ENCODE measurements at regions not wholly inside any gene's neighbourhood (a gene's known extent, or its start where the extent isn't known, plus 50 kb on each side); places are given as distances from the start of the nearest gene placed in this dataset.

DNA sequence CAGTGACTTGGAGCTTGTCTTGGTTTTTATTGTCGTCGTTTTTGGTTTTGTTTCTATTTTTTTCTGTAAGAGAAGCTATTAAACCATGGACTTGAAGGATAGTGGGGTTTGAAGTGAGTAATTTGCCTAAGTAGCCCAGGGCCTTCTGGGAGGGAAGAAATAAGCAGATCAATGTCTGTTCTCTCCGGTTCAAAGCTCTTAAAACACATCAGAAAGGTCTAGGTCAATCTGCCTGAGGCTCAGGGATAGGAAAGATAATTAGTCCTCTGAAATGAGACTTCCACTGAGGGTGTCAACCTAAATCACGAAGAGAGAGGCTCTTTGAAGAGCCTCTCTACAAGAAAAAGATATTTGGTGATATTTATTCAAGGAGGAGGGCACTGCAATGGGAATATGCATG, 178.0 kb downstream of the MATN1 start:
- DNase-seq (ENCODE audit: low read depth, low spot score): no peak
- Histone ChIP-seq H3K36me3 (ENCODE audit: insufficient read depth, insufficient read length, low read length) (no peaks in the 10 kb centered on the region), H3K9me3 (ENCODE audit: insufficient read depth, low read length) (peaks cover 11% of the 10 kb centered on the region; the same call in 1 of the 2 replicates), H3K4me3 (ENCODE audit: insufficient read length, low read depth) (no peak overlapping the region), H3K4me1 (ENCODE audit: insufficient read depth, insufficient read length) (no peaks in the 10 kb centered on the region), H3K27me3 (ENCODE audit: insufficient read depth, insufficient read length) (no peaks in the 10 kb centered on the region), H3K9ac (ENCODE audit: insufficient read length, low read depth) (no peak overlapping the region)
- TF ChIP-seq SUZ12 (IDR thresholded peaks at IDR 0.05; ENCODE audit: extremely low read depth, insufficient read depth, insufficient read length) (no peak), YY1 (IDR thresholded peaks at IDR 0.05; ENCODE audit: insufficient read depth, insufficient read length) (no peak), ZNF274 (IDR thresholded peaks at IDR 0.05; ENCODE audit: low read depth, low read length) (no peak)

- no peaks in the 10 kb centered on the region for H3K36me3 ChIP-seq (ENCODE audit: insufficient read depth, insufficient read length, low read length)
- H3K4me1 ChIP-seq (ENCODE audit: insufficient read depth, insufficient read length): no peaks in the 10 kb centered on the region
- no peak overlapping the region for H3K9ac ChIP-seq (ENCODE audit: insufficient read length, low read depth)
- TF ChIP-seq SUZ12 (IDR thresholded peaks at IDR 0.05; ENCODE audit: extremely low read depth, insufficient read depth, insufficient read length) (no peak), YY1 (IDR thresholded peaks at IDR 0.05; ENCODE audit: insufficient read depth, insufficient read length) (no peak), ZNF274 (IDR thresholded peaks at IDR 0.05; ENCODE audit: low read depth, low read length) (no peak)
- H3K27me3 ChIP-seq (ENCODE audit: insufficient read depth, insufficient read length): no peaks in the 10 kb centered on the region
- H3K9me3 ChIP-seq (ENCODE audit: insufficient read depth, low read length): peaks cover 11% of the 10 kb centered on the region; the same call in 1 of the 2 replicates
- DNase-seq (ENCODE audit: low read depth, low spot score): no peak
- H3K4me3 ChIP-seq (ENCODE audit: insufficient read length, low read depth): no peak overlapping the region
Observed at GRCh38 chr1:30541721-30542485, 181.5 kb downstream of the MATN1 start.

- Histone ChIP-seq H3K4me3 (ENCODE audit: insufficient read length, low read depth) (no peak overlapping the region), H3K9me3 (ENCODE audit: insufficient read depth, low read length) (peaks cover 11% of the 10 kb centered on the region; the same call in 1 of the 2 replicates), H3K4me1 (ENCODE audit: insufficient read depth, insufficient read length) (no peaks in the 10 kb centered on the region), H3K36me3 (ENCODE audit: insufficient read depth, insufficient read length, low read length) (no peaks in the 10 kb centered on the region), H3K27me3 (ENCODE audit: insufficient read depth, insufficient read length) (no peaks in the 10 kb centered on the region), H3K9ac (ENCODE audit: insufficient read length, low read depth) (no peak overlapping the region)
- no peak for DNase-seq (ENCODE audit: low read depth, low spot score)
- TF ChIP-seq SUZ12 (IDR thresholded peaks at IDR 0.05; ENCODE audit: extremely low read depth, insufficient read depth, insufficient read length): no peak
- no peak for TF ChIP-seq YY1 (IDR thresholded peaks at IDR 0.05; ENCODE audit: insufficient read depth, insufficient read length)
- TF ChIP-seq ZNF274 (IDR thresholded peaks at IDR 0.05; ENCODE audit: low read depth, low read length): no peak
Observed at GRCh38 chr1:30540611-30541192, 182.7 kb downstream of the MATN1 start.

GRCh38 chr1:30539884-30540283, 183.5 kb downstream of the MATN1 start:
- TF ChIP-seq SUZ12 (IDR thresholded peaks at IDR 0.05; ENCODE audit: extremely low read depth, insufficient read depth, insufficient read length) (no peak), YY1 (IDR thresholded peaks at IDR 0.05; ENCODE audit: insufficient read depth, insufficient read length) (no peak), ZNF274 (IDR thresholded peaks at IDR 0.05; ENCODE audit: low read depth, low read length) (no peak)
- no peaks in the 10 kb centered on the region for H3K36me3 ChIP-seq (ENCODE audit: insufficient read depth, insufficient read length, low read length)
- H3K27me3 ChIP-seq (ENCODE audit: insufficient read depth, insufficient read length): no peaks in the 10 kb centered on the region

DNA sequence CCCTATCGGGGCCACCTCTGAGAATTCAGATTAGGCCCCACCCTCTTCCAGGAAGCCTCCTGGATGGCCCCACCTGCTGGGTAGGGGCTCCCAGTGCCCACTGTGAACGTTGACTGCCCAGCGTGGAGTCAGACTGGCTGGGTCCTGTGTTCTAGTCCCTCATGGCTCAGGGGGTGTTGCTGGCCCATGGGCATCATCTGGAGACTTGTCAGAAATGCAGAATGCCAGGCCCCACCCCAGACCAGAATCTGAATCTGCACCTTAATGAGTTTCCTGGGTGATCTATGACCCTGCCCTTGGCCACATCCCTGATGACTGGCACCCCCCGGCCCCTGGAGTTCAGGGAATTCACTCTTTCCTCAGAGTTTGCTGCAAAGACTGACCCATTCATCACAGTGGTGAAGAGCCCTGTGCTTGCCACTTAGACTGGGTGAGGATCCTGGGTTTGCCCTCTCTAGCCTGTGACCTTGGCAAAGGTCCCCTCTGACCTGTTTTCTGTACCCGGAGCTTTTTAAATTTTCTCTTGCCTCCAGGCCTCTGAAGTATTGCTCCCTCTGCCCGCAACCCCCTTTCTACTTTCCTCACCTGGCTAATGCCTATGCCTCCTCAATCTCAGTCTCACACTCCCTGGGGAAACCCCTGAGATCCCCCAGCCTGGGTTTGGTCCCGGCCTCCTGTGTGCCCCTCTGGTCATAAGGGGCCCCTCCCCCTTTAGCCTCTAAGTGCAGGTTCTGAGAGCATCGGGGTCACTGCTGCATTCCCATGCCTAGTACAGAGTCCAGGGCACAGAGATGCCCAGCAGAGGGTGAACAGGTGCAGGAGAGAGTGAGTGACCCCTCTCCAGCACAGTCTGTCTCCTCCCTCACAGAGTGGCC, 184.2 kb downstream of the MATN1 start:
- H3K9ac ChIP-seq (ENCODE audit: insufficient read length, low read depth): no peak overlapping the region
- no peak for DNase-seq (ENCODE audit: low read depth, low spot score)
- H3K36me3 ChIP-seq (ENCODE audit: insufficient read depth, insufficient read length, low read length): no peaks in the 10 kb centered on the region
- no peak overlapping the region for H3K4me3 ChIP-seq (ENCODE audit: insufficient read length, low read depth)
- no peaks in the 10 kb centered on the region for H3K4me1 ChIP-seq (ENCODE audit: insufficient read depth, insufficient read length)
- TF ChIP-seq SUZ12 (IDR thresholded peaks at IDR 0.05; ENCODE audit: extremely low read depth, insufficient read depth, insufficient read length) (no peak), YY1 (IDR thresholded peaks at IDR 0.05; ENCODE audit: insufficient read depth, insufficient read length) (no peak), ZNF274 (IDR thresholded peaks at IDR 0.05; ENCODE audit: low read depth, low read length) (no peak)
- no peaks in the 10 kb centered on the region for H3K27me3 ChIP-seq (ENCODE audit: insufficient read depth, insufficient read length)
- peaks cover 11% of the 10 kb centered on the region; the same call in 1 of the 2 replicates for H3K9me3 ChIP-seq (ENCODE audit: insufficient read depth, low read length)

More at GRCh38 chr1:30539884-30540283, 183.5 kb downstream of the MATN1 start:
- DNase-seq (ENCODE audit: low read depth, low spot score): no peak
- no peaks in the 10 kb centered on the region for H3K4me1 ChIP-seq (ENCODE audit: insufficient read depth, insufficient read length)
- H3K9ac ChIP-seq (ENCODE audit: insufficient read length, low read depth): no peak overlapping the region
- H3K9me3 ChIP-seq (ENCODE audit: insufficient read depth, low read length): peaks cover 11% of the 10 kb centered on the region; the same call in 1 of the 2 replicates
- H3K4me3 ChIP-seq (ENCODE audit: insufficient read length, low read depth): no peak overlapping the region

DNA sequence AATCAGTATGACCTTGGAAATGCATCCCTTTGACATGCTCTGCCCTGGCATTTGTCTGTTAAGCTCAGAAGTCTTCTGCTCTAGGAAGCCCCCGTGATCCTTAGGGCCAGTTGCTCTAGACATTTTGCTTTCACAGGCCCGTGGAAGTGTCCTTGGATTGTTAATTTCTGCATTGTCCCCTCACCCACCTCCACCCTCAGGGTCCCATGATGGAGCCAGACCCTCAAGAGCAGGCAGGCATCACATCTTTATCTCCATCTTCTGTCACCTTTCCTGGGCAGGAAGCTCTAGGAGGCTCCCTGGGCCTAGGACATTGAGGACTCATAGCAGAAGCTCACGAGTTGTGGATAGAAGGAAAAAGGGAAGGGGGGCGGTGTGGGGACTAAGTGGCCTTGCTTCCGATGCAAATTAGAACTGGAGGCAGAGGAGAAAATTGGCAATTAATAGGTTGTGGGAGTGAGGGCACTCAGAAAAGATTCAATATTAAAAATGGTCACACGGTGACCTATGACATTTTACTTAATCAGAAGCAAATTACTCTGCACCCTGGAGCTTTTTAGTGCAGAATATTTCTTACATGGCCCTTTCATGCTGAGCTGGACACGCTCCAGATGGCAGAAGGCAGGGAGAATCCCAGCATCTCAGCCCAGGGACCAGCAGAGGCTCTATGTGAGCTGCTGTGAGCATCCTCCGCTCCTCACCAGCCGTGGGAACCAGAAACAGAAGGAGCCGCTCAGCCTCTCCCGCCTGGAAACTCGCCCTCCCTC, 185.0 kb downstream of the MATN1 start:
- Histone ChIP-seq H3K4me3 (ENCODE audit: insufficient read length, low read depth) (no peak overlapping the region), H3K36me3 (ENCODE audit: insufficient read depth, insufficient read length, low read length) (no peaks in the 10 kb centered on the region), H3K9ac (ENCODE audit: insufficient read length, low read depth) (no peak overlapping the region), H3K4me1 (ENCODE audit: insufficient read depth, insufficient read length) (no peaks in the 10 kb centered on the region), H3K9me3 (ENCODE audit: insufficient read depth, low read length) (peaks cover 11% of the 10 kb centered on the region; the same call in 1 of the 2 replicates), H3K27me3 (ENCODE audit: insufficient read depth, insufficient read length) (no peaks in the 10 kb centered on the region)
- no peak for DNase-seq (ENCODE audit: low read depth, low spot score)
- TF ChIP-seq ZNF274 (IDR thresholded peaks at IDR 0.05; ENCODE audit: low read depth, low read length) (no peak), YY1 (IDR thresholded peaks at IDR 0.05; ENCODE audit: insufficient read depth, insufficient read length) (no peak), SUZ12 (IDR thresholded peaks at IDR 0.05; ENCODE audit: extremely low read depth, insufficient read depth, insufficient read length) (no peak)

Data from NT2/D1 (cell line).